PC-9 (cell line): ENCODE measurements at regions not wholly inside any gene's neighbourhood (a gene's known extent, or its start where the extent isn't known, plus 50 kb on each side); places are given as distances from the start of the nearest gene placed in this dataset.

Experiments
- BruUV-seq: library from RNA; stranded (reverse); fragments of 400-500 nt; replicated peaks from 2 replicates; lab custom pipeline; 2021; lab: Mats Ljungman, UMichigan
- CTCF ChIA-PET: fragments of 300-600 bp; sonication (Branson Sonifier 250); formaldehyde crosslinking; loops from one replicate; lab custom pipeline; 2022; ENCODE audit warnings: antibody characterized with exemption; lab: Charles Lee
- POLR2A ChIA-PET: fragments of 300-600 bp; sonication (Branson Sonifier 250); formaldehyde crosslinking; loops from one replicate; lab custom pipeline; 2022; ENCODE audit warnings: antibody characterized with exemption; ENCODE audit not compliant: unreplicated experiment; lab: Charles Lee
- DNase-seq, 2 experiments: peaks; one replicate each; pipeline versions ENCODE4 v3.0.0 to v3.0.0-alpha.2; 2015 to 2022; ENCODE audit warnings: mixed read lengths in 1 of 2
- H2AFZ ChIP-seq: fragments of 200-600 bp; sonication (generic); 2 replicates; pipeline ENCODE4 v1.8.1; 2017; ENCODE audit warnings: antibody characterized with exemption
- H3F3A ChIP-seq: fragments of 200-600 bp; sonication (generic); 2 replicates; pipeline ENCODE4 v1.8.1; 2017; ENCODE audit warnings: antibody characterized with exemption, mild to moderate bottlenecking, low read depth; ENCODE audit not compliant: insufficient read depth
- H3K27ac ChIP-seq: fragments of 200-600 bp; sonication (generic); 2 replicates; pipeline ENCODE4 v1.6.1; 2016; ENCODE audit warnings: mixed run types
- H3K27me3 ChIP-seq: fragments of 200-600 bp; sonication (generic); 2 replicates; pipeline ENCODE4 v1.6.1; 2016; ENCODE audit warnings: low read depth, mixed run types; ENCODE audit not compliant: insufficient read depth
- H3K36me3 ChIP-seq: fragments of 200-600 bp; sonication (generic); 2 replicates; pipeline ENCODE4 v1.6.1; 2016; ENCODE audit warnings: low read depth, mixed run types
- H3K4me1 ChIP-seq: fragments of 200-600 bp; sonication (generic); replicated peaks from 2 replicates; pipeline ENCODE4 v1.6.1; 2016; ENCODE audit warnings: mixed run types; ENCODE audit not compliant: insufficient read depth
- H3K4me2 ChIP-seq: fragments of 200-600 bp; sonication (generic); 2 replicates; pipeline ENCODE4 v1.6.1; 2017; ENCODE audit warnings: mixed run types
- H3K4me3 ChIP-seq: fragments of 200-600 bp; sonication (generic); 2 replicates; pipeline ENCODE4 v1.6.1; 2016; ENCODE audit warnings: mixed run types
- H3K79me2 ChIP-seq: fragments of 200-600 bp; sonication (generic); 2 replicates; pipeline ENCODE4 v1.6.1; 2017; ENCODE audit warnings: low read depth, mixed run types
- H3K9me2 ChIP-seq: fragments of 200-600 bp; sonication (generic); 2 replicates; pipeline ENCODE4 v1.8.1; 2017; ENCODE audit warnings: mild to moderate bottlenecking; ENCODE audit not compliant: insufficient read depth
- H3K9me3 ChIP-seq: fragments of 200-600 bp; sonication (generic); 2 replicates; pipeline ENCODE4 v1.8.1; 2016; ENCODE audit warnings: low read depth; ENCODE audit not compliant: insufficient read depth
- H4K20me1 ChIP-seq: fragments of 200-600 bp; sonication (generic); 2 replicates; pipeline ENCODE4 v1.8.1; 2017; ENCODE audit not compliant: insufficient read depth
- CTCF ChIP-seq: fragments of 200-600 bp; sonication (generic); conservative IDR thresholded peaks from 2 replicates; pipeline ENCODE4 v1.6.1; 2017; ENCODE audit warnings: mixed run types, antibody characterized with exemption, mild to moderate bottlenecking, moderate library complexity
- EZH2 ChIP-seq: fragments of 200-600 bp; sonication (generic); IDR thresholded peaks from 2 replicates; pipeline ENCODE4 v1.8.0; 2017; ENCODE audit warnings: antibody characterized with exemption, low read depth
- intact Hi-C: fragments of 100-400 bp; cut with micrococcal nuclease; formaldehyde crosslinking; loops from one replicate; pipeline ENCODE4 v1.10.0; 2022; ENCODE audit not compliant: unreplicated experiment

GRCh38 chr3:94927175-94927574 is 864.3 kb downstream of the NSUN3 start:
- no peak for DNase-seq
- Histone ChIP-seq H3K27me3 (no peaks in the 10 kb centered on the region), H3K79me2 (no peaks in the 10 kb centered on the region), H2AFZ (no peak overlapping the region), H3K36me3 (no peaks in the 10 kb centered on the region), H3F3A (peaks cover 8% of the 10 kb centered on the region; the same call in 1 of the 2 replicates), H3K4me1 (no peaks in the 10 kb centered on the region), H4K20me1 (no peaks in the 10 kb centered on the region), H3K27ac (no peak overlapping the region), H3K9me2 (0 out of 2 replicates have a peak, but pooled peaks cover 3% of the 10 kb centered on the region), H3K4me3 (no peak overlapping the region), H3K9me3 (no peaks in the 10 kb centered on the region), H3K4me2 (no peak overlapping the region)
- intact Hi-C loops: no loop called here
- no TSS peak for BruUV-seq
- ChIA-PET POLR2A (no interaction called here), CTCF (no interaction called here)
- TF ChIP-seq CTCF (no peak), EZH2 (no peak)

GRCh38 chr3:94928921-94929320 is 866.1 kb downstream of the NSUN3 start:
- Histone ChIP-seq H3F3A (peaks cover 8% of the 10 kb centered on the region; the same call in 1 of the 2 replicates), H3K4me3 (no peak overlapping the region), H3K27me3 (no peaks in the 10 kb centered on the region), H3K9me3 (no peaks in the 10 kb centered on the region), H4K20me1 (no peaks in the 10 kb centered on the region), H3K9me2 (no peaks in the 10 kb centered on the region), H3K79me2 (no peaks in the 10 kb centered on the region), H3K27ac (no peak overlapping the region), H3K4me2 (peak overlapping the region; percentile 7; the same call in 1 of the 2 replicates), H3K4me1 (no peaks in the 10 kb centered on the region), H3K36me3 (no peaks in the 10 kb centered on the region), H2AFZ (peak overlapping the region; percentile 2; the same call in 1 of the 2 replicates)
- TF ChIP-seq EZH2 (no peak), CTCF (no peak)
- BruUV-seq: no TSS peak
- peak; percentile 51 to 81 for DNase-seq
- ChIA-PET POLR2A (interaction anchor here (0.6 kb wide), 2 partner anchors 12 to 117 kb away, joined by 3 to 9 read pairs; no protein-coding TSS in a partner anchor), CTCF (no interaction called here)
- intact Hi-C loops: no loop called here

- TF ChIP-seq CTCF (no peak), EZH2 (no peak)
Observed at GRCh38 chr3:94935738-94936580, 873.1 kb downstream of the NSUN3 start.

More at GRCh38 chr3:94935738-94936580, 873.1 kb downstream of the NSUN3 start:
- Histone ChIP-seq H3K9me2 (no peaks in the 10 kb centered on the region), H3K4me2 (no peak overlapping the region), H3K9me3 (no peaks in the 10 kb centered on the region; the same call in 1 of the 2 replicates), H3K36me3 (no peaks in the 10 kb centered on the region), H2AFZ (no peak overlapping the region), H3K27ac (no peak overlapping the region), H3K4me3 (no peak overlapping the region), H4K20me1 (no peaks in the 10 kb centered on the region), H3K4me1 (no peaks in the 10 kb centered on the region), H3K79me2 (no peaks in the 10 kb centered on the region), H3K27me3 (no peaks in the 10 kb centered on the region), H3F3A (peaks cover under 1% of the 10 kb centered on the region; the same call in 1 of the 2 replicates)
- intact Hi-C loops: no loop called here
- no TSS peak for BruUV-seq
- CTCF ChIA-PET: no interaction called here
- peak in 1 of 2 experiments; percentile 52 for DNase-seq
- POLR2A ChIA-PET: no interaction called here
